CD14-positive monocyte (primary cell): ENCODE measurements at regions not wholly inside any gene's neighbourhood (a gene's known extent, or its start where the extent isn't known, plus 50 kb on each side); places are given as distances from the start of the nearest gene placed in this dataset.

Source experiments
- DNase-seq, 3 donors: peaks; one replicate each; pipeline ENCODE4 v3.0.0-alpha.2; 2011 to 2022
- H2AFZ ChIP-seq: 2 replicates; pipeline ENCODE4 v1.6.0; 2012; ENCODE audit warnings: mild to moderate bottlenecking, low read depth, low read length, inconsistent platforms; ENCODE audit not compliant: insufficient read depth, poor library complexity, severe bottlenecking
- H3K27ac ChIP-seq, 2 donors: 1 replicate in 1 of 2; 2 replicates in 1 of 2; pipeline ENCODE4 v1.5.1; 2012 to 2013; ENCODE audit warnings: low read length in 2 of 2, control low read depth in 1 of 2, inconsistent platforms in 1 of 2, low read depth in 1 of 2, mild to moderate bottlenecking in 1 of 2
- H3K27me3 ChIP-seq, 2 donors: one replicate each; pipeline versions ENCODE4 v1.6.0 to v1.6.1; 2011 to 2013; ENCODE audit warnings: low read length in 2 of 2; ENCODE audit not compliant: control insufficient read depth in 2 of 2, insufficient read depth in 2 of 2
- H3K36me3 ChIP-seq, 2 donors: replicated peaks in 1 of 2; 1 replicate in 1 of 2; 2 replicates in 1 of 2; pipeline versions ENCODE4 v1.5.1 to v1.6.1; 2012 to 2013; ENCODE audit warnings: low read length in 2 of 2, control low read depth in 1 of 2, inconsistent platforms in 1 of 2, mild to moderate bottlenecking in 1 of 2; ENCODE audit not compliant: insufficient read depth in 2 of 2, control insufficient read depth in 1 of 2
- H3K4me1 ChIP-seq, 2 donors: 1 replicate in 1 of 2; 2 replicates in 1 of 2; pipeline versions ENCODE4 v1.5.1 to v1.6.1; 2012 to 2013; ENCODE audit warnings: low read length in 2 of 2, control low read depth in 1 of 2, inconsistent platforms in 1 of 2, mild to moderate bottlenecking in 1 of 2, moderate library complexity in 1 of 2; ENCODE audit not compliant: insufficient read depth in 2 of 2, control insufficient read depth in 1 of 2
- H3K4me2 ChIP-seq: replicated peaks from 2 replicates; pipeline ENCODE3; 2012; ENCODE audit warnings: low read length, moderate library complexity, mild to moderate bottlenecking; ENCODE audit not compliant: poor library complexity, severe bottlenecking; ENCODE audit errors: extremely low read depth
- H3K4me3 ChIP-seq, 3 experiments: fragments of 200-600 bp in 1 of 3; sonication (generic) in 1 of 3; replicated peaks in 1 of 3; 1 replicate in 2 of 3; 2 replicates in 1 of 3; pipeline ENCODE4 v1.5.1; 2011 to 2013; ENCODE audit warnings: low read length in 3 of 3, mild to moderate bottlenecking in 3 of 3, control low read depth in 2 of 3, low read depth in 2 of 3, inconsistent platforms in 1 of 3, moderate library complexity in 1 of 3
- H3K79me2 ChIP-seq: 2 replicates; pipeline ENCODE4 v1.6.0; 2012; ENCODE audit warnings: mild to moderate bottlenecking, control low read depth, inconsistent platforms, low read length, moderate library complexity; ENCODE audit not compliant: insufficient read depth
- H3K9ac ChIP-seq: 2 replicates; pipeline ENCODE4 v1.6.0; 2017; ENCODE audit warnings: low read length, mild to moderate bottlenecking; ENCODE audit not compliant: insufficient read depth, poor library complexity, severe bottlenecking
- H3K9me3 ChIP-seq, 2 donors: replicated peaks in 1 of 2; 1 replicate in 1 of 2; 2 replicates in 1 of 2; pipeline versions ENCODE4 v1.5.1 to v1.6.1; 2012 to 2013; ENCODE audit warnings: low read length in 2 of 2, control low read depth in 1 of 2; ENCODE audit not compliant: control insufficient read depth in 1 of 2, insufficient read depth in 1 of 2
- H4K20me1 ChIP-seq: 2 replicates; pipeline ENCODE4 v1.6.0; 2012; ENCODE audit warnings: mild to moderate bottlenecking, low read length, control low read depth, moderate library complexity; ENCODE audit not compliant: insufficient read depth
- H3K27ac Mint-ChIP-seq, 7 donors: one replicate each; pipeline ENCODE4 v1.8.0; 2020; ENCODE audit warnings: mild to moderate bottlenecking in 7 of 7, mixed read lengths in 7 of 7, moderate library complexity in 6 of 7, inconsistent platforms in 2 of 7
- H3K27me3 Mint-ChIP-seq, 3 donors: one replicate each; pipeline ENCODE4 v1.8.0; 2021 to 2022; ENCODE audit warnings: low read depth in 3 of 3, mild to moderate bottlenecking in 3 of 3, mixed read lengths in 3 of 3, moderate library complexity in 3 of 3, inconsistent platforms in 1 of 3
- H3K36me3 Mint-ChIP-seq, 2 donors: one replicate each; pipeline ENCODE4 v1.8.0; 2020; ENCODE audit warnings: mixed read lengths in 2 of 2, inconsistent platforms in 1 of 2, mild to moderate bottlenecking in 1 of 2
- H3K4me1 Mint-ChIP-seq: one replicate; pipeline ENCODE4 v1.8.0; 2020; ENCODE audit warnings: mild to moderate bottlenecking, mixed read lengths
- H3K4me3 Mint-ChIP-seq, 2 donors: one replicate each; pipeline ENCODE4 v1.8.0; 2020; ENCODE audit warnings: mild to moderate bottlenecking in 2 of 2, mixed read lengths in 2 of 2, moderate library complexity in 1 of 2
- H3K9me3 Mint-ChIP-seq, 7 donors: one replicate each; pipeline ENCODE4 v1.8.0; 2020 to 2022; ENCODE audit warnings: mixed read lengths in 7 of 7, mild to moderate bottlenecking in 6 of 7, moderate library complexity in 6 of 7, inconsistent platforms in 2 of 7
- WGBS: methylation state at CpG from one replicate; pipeline ENCODE4 v1.1.5; 2013; ENCODE audit warnings: missing lambda C conversion rate; ENCODE audit not compliant: insufficient coverage; 5-methylcytosine and 5-hydroxymethylcytosine counted together
- intact Hi-C, 2 donors: fragments of 100-400 bp; cut with micrococcal nuclease; formaldehyde crosslinking; loops; one replicate each; pipeline versions ENCODE4 v1.15.0 to v1.15.1; 2023
- TF ChIP-seq, protein P1 (sequence below): fragments of 200-600 bp; IDR thresholded peaks from one replicate; pipeline ENCODE4 v1.8.0; 2022; ENCODE audit warnings: antibody characterized with exemption, mild to moderate bottlenecking

DNA sequence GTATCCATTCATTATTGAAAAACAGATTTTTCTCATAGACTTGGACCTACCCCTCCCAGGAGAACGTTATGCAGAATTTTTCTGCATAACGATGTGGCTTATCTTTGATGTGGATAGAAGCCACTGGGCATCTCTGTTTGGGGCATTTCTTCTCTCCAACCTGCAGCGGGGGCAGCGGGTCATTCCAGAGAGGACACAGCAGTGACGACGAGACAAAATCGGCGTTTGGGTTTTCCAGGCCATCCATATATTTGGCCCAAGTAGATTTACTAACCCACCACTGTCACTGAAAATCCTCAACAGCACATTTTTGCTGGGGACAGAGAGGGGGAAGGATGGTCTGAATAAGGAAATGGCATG is 299.3 kb upstream of the PITRM1 start:
- H3K9me3 ChIP-seq, result no peaks in the 10 kb centered on the region
- Mint-ChIP-seq H3K27me3 (peaks cover 0 to 4% (median 0%) of the 10 kb centered on the region in 3 donors), H3K4me3 (peak overlapping the region; percentile 65 to 73), H3K36me3 (peaks cover 3 to 9% of the 10 kb centered on the region in 2 donors), H3K27ac (peak overlapping the region; percentile 60 to 96 (median 91)), H3K4me1 (peaks cover 69% of the 10 kb centered on the region), H3K9me3 (peaks cover 0 to 2% (median 0%) of the 10 kb centered on the region in 7 donors)
- WGBS, result 100% methylated on average over 1 of the region's 8 CpGs
- H3K4me1 ChIP-seq, result peaks cover 69% of the 10 kb centered on the region in 2 donors
- DNase-seq, result no peak
- no peak overlapping the region for H3K9ac ChIP-seq
- H3K79me2 ChIP-seq, result peaks cover 3% of the 10 kb centered on the region
- H3K27me3 ChIP-seq, result no peaks in the 10 kb centered on the region
- H3K4me2 ChIP-seq, result peak overlapping the region; percentile 70
- H3K36me3 ChIP-seq, result no peaks in the 10 kb centered on the region
- H3K4me3 ChIP-seq, result peak overlapping the region in 1 of 3 experiments; percentile 63
- intact Hi-C loops, result loop anchor here in 1 of 2 donors (5.0 kb wide), 1 partner anchor 160 kb away; no protein-coding TSS in a partner anchor
- peak overlapping the region; percentile 36 to 81 for H3K27ac ChIP-seq
- H2AFZ ChIP-seq, result peak overlapping the region; percentile 54
- no peaks in the 10 kb centered on the region for H4K20me1 ChIP-seq
- TF ChIP-seq, protein P1, sequence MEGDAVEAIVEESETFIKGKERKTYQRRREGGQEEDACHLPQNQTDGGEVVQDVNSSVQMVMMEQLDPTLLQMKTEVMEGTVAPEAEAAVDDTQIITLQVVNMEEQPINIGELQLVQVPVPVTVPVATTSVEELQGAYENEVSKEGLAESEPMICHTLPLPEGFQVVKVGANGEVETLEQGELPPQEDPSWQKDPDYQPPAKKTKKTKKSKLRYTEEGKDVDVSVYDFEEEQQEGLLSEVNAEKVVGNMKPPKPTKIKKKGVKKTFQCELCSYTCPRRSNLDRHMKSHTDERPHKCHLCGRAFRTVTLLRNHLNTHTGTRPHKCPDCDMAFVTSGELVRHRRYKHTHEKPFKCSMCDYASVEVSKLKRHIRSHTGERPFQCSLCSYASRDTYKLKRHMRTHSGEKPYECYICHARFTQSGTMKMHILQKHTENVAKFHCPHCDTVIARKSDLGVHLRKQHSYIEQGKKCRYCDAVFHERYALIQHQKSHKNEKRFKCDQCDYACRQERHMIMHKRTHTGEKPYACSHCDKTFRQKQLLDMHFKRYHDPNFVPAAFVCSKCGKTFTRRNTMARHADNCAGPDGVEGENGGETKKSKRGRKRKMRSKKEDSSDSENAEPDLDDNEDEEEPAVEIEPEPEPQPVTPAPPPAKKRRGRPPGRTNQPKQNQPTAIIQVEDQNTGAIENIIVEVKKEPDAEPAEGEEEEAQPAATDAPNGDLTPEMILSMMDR, result no peak

DNA sequence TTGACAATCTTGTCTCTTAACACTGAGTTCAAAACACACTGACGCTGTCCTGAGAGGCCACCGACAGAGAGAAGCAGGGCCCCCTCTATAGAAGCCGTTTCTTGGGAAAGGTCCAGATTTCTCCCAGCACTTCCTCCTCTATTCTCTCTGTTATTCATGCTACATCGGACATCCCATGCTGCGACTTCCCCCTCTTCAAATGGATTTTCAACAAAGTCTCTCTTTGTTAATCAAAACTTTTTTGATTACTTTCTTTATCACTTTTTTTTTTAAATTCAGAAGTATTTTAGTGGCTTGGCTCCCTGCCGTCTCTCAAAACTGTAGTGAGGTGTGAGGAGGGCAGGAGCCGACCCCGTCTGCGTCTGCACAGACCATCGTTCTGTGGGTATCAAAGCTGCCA is 298.9 kb upstream of the PITRM1 start:
- Histone ChIP-seq H3K27ac (peak overlapping the region in 1 of 2 donors; percentile 81), H3K4me3 (peak overlapping the region in 1 of 3 experiments; percentile 63), H3K4me2 (peak overlapping the region; percentile 70), H3K79me2 (peaks cover 3% of the 10 kb centered on the region), H3K9ac (no peak overlapping the region), H2AFZ (no peak overlapping the region), H3K9me3 (no peaks in the 10 kb centered on the region), H4K20me1 (no peaks in the 10 kb centered on the region), H3K27me3 (no peaks in the 10 kb centered on the region), H3K36me3 (no peaks in the 10 kb centered on the region), H3K4me1 (peaks cover 71 to 73% of the 10 kb centered on the region in 2 donors)
- peak overlapping the region in 1 of 2 donors; percentile 37 for H3K4me3 Mint-ChIP-seq
- H3K27me3 Mint-ChIP-seq, result peaks cover 0 to 1% (median 0%) of the 10 kb centered on the region in 3 donors
- H3K36me3 Mint-ChIP-seq, result peaks cover 3 to 9% of the 10 kb centered on the region in 2 donors
- peak overlapping the region; percentile 18 to 94 (median 60) for H3K27ac Mint-ChIP-seq
- 0% methylated on average over 3 of the region's 10 CpGs for WGBS
- DNase-seq, result peak in 2 of 3 donors; percentile 44 to 54
- TF ChIP-seq, protein P1, result no peak
- intact Hi-C loops, result loop anchor here in 1 of 2 donors (5.0 kb wide), 1 partner anchor 159 kb away; no protein-coding TSS in a partner anchor
- H3K4me1 Mint-ChIP-seq, result peaks cover 70% of the 10 kb centered on the region
- peaks cover 0 to 2% (median 0%) of the 10 kb centered on the region in 7 donors for H3K9me3 Mint-ChIP-seq
